Endothelial cell of hepatic sinusoid (primary cell): ENCODE measurements at regions not wholly inside any gene's neighbourhood (a gene's known extent, or its start where the extent isn't known, plus 50 kb on each side); places are given as distances from the start of the nearest gene placed in this dataset.

ENCODE experiments used
- in situ Hi-C: cut with HindIII; loops from 2 replicates; pipeline ENCODE4 v1.10.0; 2017; ENCODE audit warnings: low sequenced_read_pairs

- in situ Hi-C loops = loop anchor here (25.0 kb wide), 1 partner anchor 311 kb away; no protein-coding TSS in a partner anchor
These were observed 137.4 kb downstream of the NPIPB5 start for GRCh38 chr16:22648141-22648540.

GRCh38 chr16:22648941-22649340 is 138.2 kb downstream of the NPIPB5 start:
- in situ Hi-C loops = loop anchor here (25.0 kb wide), 1 partner anchor 312 kb away; no protein-coding TSS in a partner anchor

GRCh38 chr16:22651111-22651817 is 140.6 kb downstream of the NPIPB5 start:
- in situ Hi-C loops = loop anchor here (25.0 kb wide), 1 partner anchor 1389 kb away; no protein-coding TSS in a partner anchor

GRCh38 chr16:22652463-22652845 is 141.8 kb downstream of the NPIPB5 start:
- in situ Hi-C loops = loop anchor here (25.0 kb wide), 1 partner anchor 1390 kb away; no protein-coding TSS in a partner anchor

GRCh38 chr16:22653876-22654275 is 143.2 kb downstream of the NPIPB5 start:
- in situ Hi-C loops = loop anchor here (25.0 kb wide), 1 partner anchor 1392 kb away; no protein-coding TSS in a partner anchor

- in situ Hi-C loops = loop anchor here (25.0 kb wide), 1 partner anchor 1394 kb away; no protein-coding TSS in a partner anchor
These were observed 145.9 kb downstream of the NPIPB5 start for GRCh38 chr16:22656573-22656972.

- in situ Hi-C loops = loop anchor here (25.0 kb wide), 1 partner anchor 1398 kb away; no protein-coding TSS in a partner anchor
These were observed 149.2 kb downstream of the NPIPB5 start for GRCh38 chr16:22659933-22660332.

- in situ Hi-C loops = loop anchor here (25.0 kb wide), 1 partner anchor 1398 kb away; no protein-coding TSS in a partner anchor
These were observed 149.9 kb downstream of the NPIPB5 start for GRCh38 chr16:22660441-22661160.

GRCh38 chr16:22661161-22661647 is 150.5 kb downstream of the NPIPB5 start:
- in situ Hi-C loops = loop anchor here (25.0 kb wide), 1 partner anchor 1399 kb away; no protein-coding TSS in a partner anchor

GRCh38 chr16:22662958-22663357 is 151.0 kb upstream of the HS3ST2 start:
- in situ Hi-C loops = loop anchor here (25.0 kb wide), 1 partner anchor 1401 kb away; no protein-coding TSS in a partner anchor

GRCh38 chr16:22663389-22664064 is 150.4 kb upstream of the HS3ST2 start:
- in situ Hi-C loops = loop anchor here (25.0 kb wide), 1 partner anchor 1401 kb away; no protein-coding TSS in a partner anchor

- in situ Hi-C loops = loop anchor here (25.0 kb wide), 1 partner anchor 1402 kb away; no protein-coding TSS in a partner anchor
These were observed 149.8 kb upstream of the HS3ST2 start for GRCh38 chr16:22664132-22664531.

GRCh38 chr16:22664561-22664997 is 149.4 kb upstream of the HS3ST2 start:
- in situ Hi-C loops = loop anchor here (25.0 kb wide), 1 partner anchor 1402 kb away; no protein-coding TSS in a partner anchor

- in situ Hi-C loops = loop anchor here (5.0 to 25.0 kb wide), 3 partner anchors 33 to 1403 kb away; no protein-coding TSS in a partner anchor
These were observed 148.7 kb upstream of the HS3ST2 start for GRCh38 chr16:22665048-22665797.

GRCh38 chr16:22665803-22666202 is 148.2 kb upstream of the HS3ST2 start:
- in situ Hi-C loops = loop anchor here (5.0 to 25.0 kb wide), 3 partner anchors 34 to 1404 kb away; no protein-coding TSS in a partner anchor

- in situ Hi-C loops = loop anchor here (5.0 to 25.0 kb wide), 3 partner anchors 36 to 1406 kb away; no protein-coding TSS in a partner anchor
These were observed 145.6 kb upstream of the HS3ST2 start for GRCh38 chr16:22668318-22668717.

GRCh38 chr16:22670044-22670536 is 143.9 kb upstream of the HS3ST2 start:
- in situ Hi-C loops = loop anchor here (25.0 kb wide), 1 partner anchor 1408 kb away; no protein-coding TSS in a partner anchor

- in situ Hi-C loops = loop anchor here (25.0 kb wide), 1 partner anchor 1408 kb away; no protein-coding TSS in a partner anchor
These were observed 143.4 kb upstream of the HS3ST2 start for GRCh38 chr16:22670551-22671041.
